AG09319 (cell line): ENCODE measurements at regions not wholly inside any gene's neighbourhood (a gene's known extent, or its start where the extent isn't known, plus 50 kb on each side); places are given as distances from the start of the nearest gene placed in this dataset.

Experiments used
- DNase-seq: peaks from one replicate; pipeline ENCODE4 v3.0.0-alpha.2; 2010; ENCODE audit warnings: low read depth; ENCODE audit errors: extremely low read depth
- CTCF ChIP-seq: IDR thresholded peaks from 2 replicates; pipeline ENCODE4 v1.5.1; 2011; ENCODE audit warnings: low read depth, mild to moderate bottlenecking, inconsistent platforms, low read length, moderate library complexity

- no peak for TF ChIP-seq CTCF
- no peak for DNase-seq
Observed at GRCh38 chr13:106385654-106386053, 149.8 kb downstream of the EFNB2 start.

DNA sequence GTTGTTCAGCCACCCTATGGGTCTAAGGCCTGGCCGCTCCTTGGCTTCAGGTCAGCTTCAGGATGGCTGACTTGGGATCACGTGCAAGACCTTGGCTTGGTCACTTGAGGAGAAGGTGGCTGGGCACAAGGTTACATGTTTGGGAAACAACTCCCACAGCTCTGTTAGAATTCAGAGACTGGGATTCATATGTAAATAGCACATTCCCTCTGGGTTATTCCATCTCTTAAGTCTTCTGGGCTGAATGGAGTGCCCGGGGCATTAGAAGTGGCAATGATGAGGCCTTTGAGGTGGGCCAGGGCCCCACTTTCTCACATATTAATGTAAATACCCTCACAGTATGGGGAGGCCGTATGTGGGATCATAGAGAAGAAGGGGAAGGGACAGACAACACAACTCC lies 150.9 kb downstream of the EFNB2 start:
- TF ChIP-seq CTCF, result no peak
- DNase-seq, result no peak

DNA sequence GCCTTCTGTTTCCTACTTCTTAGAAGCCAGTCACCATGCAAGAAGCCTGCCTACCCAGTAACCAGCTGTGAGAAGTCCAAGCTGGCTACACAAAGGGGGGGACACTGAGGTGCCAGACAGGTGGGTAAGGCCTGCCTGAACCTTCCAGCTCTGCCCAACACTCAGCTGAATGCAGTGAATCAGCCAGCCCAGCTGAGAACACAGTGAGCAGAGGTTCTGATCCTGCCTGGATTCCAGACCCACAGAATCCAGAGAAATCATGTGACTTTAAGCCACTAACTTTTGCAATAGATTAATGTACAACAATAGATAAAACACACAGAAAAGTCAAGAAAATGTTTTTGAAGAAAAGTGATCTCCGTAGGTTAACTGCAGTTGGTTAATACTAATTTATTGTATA lies 151.7 kb downstream of the EFNB2 start:
- no peak for TF ChIP-seq CTCF

DNA sequence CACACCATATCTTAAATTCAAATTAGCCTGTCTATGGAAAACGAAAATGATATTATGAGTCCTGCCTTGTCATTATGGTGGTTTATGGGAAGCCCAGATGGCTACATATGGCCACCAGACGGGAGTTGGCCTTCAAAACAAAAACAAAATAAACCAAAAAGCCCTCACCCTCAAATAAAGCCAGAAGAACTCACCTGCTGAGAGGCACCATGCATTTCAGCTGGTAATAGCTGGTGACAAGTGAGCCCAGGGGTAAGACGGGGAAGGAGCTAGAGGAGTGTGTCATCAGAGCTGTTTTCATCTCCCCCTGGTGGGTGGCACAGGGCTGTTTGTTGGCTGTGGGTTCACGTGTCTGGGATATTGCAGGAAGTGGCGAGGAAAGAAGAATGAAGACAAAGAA lies 152.9 kb downstream of the EFNB2 start:
- no peak for DNase-seq

More for the DNA sequence above, 151.7 kb downstream of the EFNB2 start:
- no peak for DNase-seq

GRCh38 chr13:106381091-106381490 lies 154.4 kb downstream of the EFNB2 start:
- DNase-seq, result no peak
- TF ChIP-seq CTCF, result no peak

More for the DNA sequence above, 152.9 kb downstream of the EFNB2 start:
- TF ChIP-seq CTCF, result no peak

DNA sequence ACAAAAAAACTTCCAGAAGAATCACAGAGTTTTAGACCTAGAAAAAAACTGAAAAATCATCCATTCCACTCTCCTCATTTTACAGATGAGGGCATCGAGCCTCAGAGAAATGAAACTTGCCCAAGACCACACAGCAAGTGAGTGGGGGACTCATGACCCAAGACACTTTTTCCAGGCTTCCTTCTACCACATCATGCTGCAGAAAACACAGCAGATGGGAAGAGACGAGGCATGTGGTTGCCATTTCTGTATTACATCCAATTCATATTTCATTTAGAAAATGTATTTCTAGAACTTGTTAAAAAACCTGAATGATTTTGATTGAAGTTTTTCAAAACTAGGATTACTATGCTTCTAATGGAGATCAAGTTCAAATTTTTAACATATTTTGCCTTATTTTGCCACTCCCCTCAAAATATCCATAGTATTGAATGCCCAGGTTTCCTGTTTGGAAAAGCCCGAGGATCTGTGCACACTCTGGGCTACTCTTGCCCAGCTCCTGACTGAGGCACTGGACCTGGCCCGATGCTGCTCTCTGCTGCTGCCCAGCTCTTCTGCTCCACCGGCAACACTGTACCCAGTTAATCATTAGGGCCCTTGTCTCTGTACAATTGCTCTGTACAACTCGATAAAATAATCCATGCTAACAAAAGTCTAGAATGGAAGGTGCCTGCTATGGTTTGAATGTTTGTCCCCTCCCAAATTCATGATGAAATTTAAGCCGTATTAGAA lies 157.4 kb downstream of the EFNB2 start:
- TF ChIP-seq CTCF, result no peak

DNA sequence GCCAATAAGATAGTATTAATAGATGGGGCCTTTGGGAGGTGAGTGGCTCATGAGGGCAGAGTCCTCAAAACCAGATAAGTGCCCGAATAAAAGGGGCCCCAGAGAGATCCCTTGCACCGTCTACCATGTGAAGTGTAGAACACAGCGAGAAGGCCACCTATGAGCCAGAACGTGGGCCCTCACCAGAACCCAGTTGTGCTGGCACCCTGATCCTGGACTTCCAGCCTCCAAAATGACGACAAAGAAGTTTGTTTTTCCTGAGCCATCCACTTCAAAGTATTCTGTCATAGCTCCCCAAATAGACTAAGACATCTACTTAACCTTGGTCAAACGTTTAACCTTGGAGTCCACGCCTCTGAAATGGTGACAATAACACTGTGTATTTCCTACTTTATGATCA lies 158.1 kb downstream of the EFNB2 start:
- no peak for TF ChIP-seq CTCF

More for the DNA sequence above, 157.4 kb downstream of the EFNB2 start:
- no peak for DNase-seq

More for the DNA sequence above, 158.1 kb downstream of the EFNB2 start:
- no peak for DNase-seq
